ENCODE measurements at regions not wholly inside any gene's neighbourhood (a gene's known extent, or its start where the extent isn't known, plus 50 kb on each side); places are given as distances from the start of the nearest gene placed in this dataset.

GRCh38 chr6:4656106-4656505, 120.1 kb upstream of the CDYL start:
- intact Hi-C loops (cut with micrococcal nuclease): no loop called here
- ChIA-PET CTCF (no interaction called here), POLR2A (no interaction called here)
- peaks cover 6% of the 10 kb centered on the region for H3K27me3 Mint-ChIP-seq
- no peaks in the 10 kb centered on the region for H3K4me1 Mint-ChIP-seq (ENCODE audit: low read depth)
- TF ChIP-seq CTCF (IDR thresholded peaks at IDR 0.05): no peak
- no peak overlapping the region for H3K4me3 Mint-ChIP-seq
- peaks cover 3% of the 10 kb centered on the region for H3K9me3 Mint-ChIP-seq
- no peak for DNase-seq
- no peak for ATAC-seq
- no peaks in the 10 kb centered on the region for H3K36me3 Mint-ChIP-seq (ENCODE audit: low read depth)
- H3K27ac Mint-ChIP-seq: no peak overlapping the region

- H3K27me3 Mint-ChIP-seq: peaks cover 6% of the 10 kb centered on the region
- H3K36me3 Mint-ChIP-seq (ENCODE audit: low read depth): no peaks in the 10 kb centered on the region
- ChIA-PET POLR2A (no interaction called here), CTCF (no interaction called here)
- H3K27ac Mint-ChIP-seq: no peak overlapping the region
- intact Hi-C loops (cut with micrococcal nuclease): no loop called here
- DNase-seq (no peak), ATAC-seq (no peak)
- no peaks in the 10 kb centered on the region for H3K4me1 Mint-ChIP-seq (ENCODE audit: low read depth)
- H3K9me3 Mint-ChIP-seq: peaks cover 3% of the 10 kb centered on the region
- no peak for TF ChIP-seq CTCF (IDR thresholded peaks at IDR 0.05)
- H3K4me3 Mint-ChIP-seq: no peak overlapping the region
These were observed 120.8 kb upstream of the CDYL start for GRCh38 chr6:4655196-4656025.

GRCh38 chr6:4653141-4653540, 123.1 kb upstream of the CDYL start:
- Mint-ChIP-seq H3K27ac (no peak overlapping the region), H3K36me3 (ENCODE audit: low read depth) (no peaks in the 10 kb centered on the region), H3K4me3 (no peak overlapping the region), H3K4me1 (ENCODE audit: low read depth) (no peaks in the 10 kb centered on the region), H3K9me3 (peaks cover 3% of the 10 kb centered on the region), H3K27me3 (peaks cover 9% of the 10 kb centered on the region)
- ATAC-seq: no peak
- intact Hi-C loops (cut with micrococcal nuclease): no loop called here
- no peak for TF ChIP-seq CTCF (IDR thresholded peaks at IDR 0.05)
- ChIA-PET CTCF (no interaction called here), POLR2A (no interaction called here)
- DNase-seq: no peak

GRCh38 chr6:4651831-4652467, 124.3 kb upstream of the CDYL start:
- H3K27ac Mint-ChIP-seq: no peak overlapping the region
- H3K9me3 Mint-ChIP-seq: peaks cover 3% of the 10 kb centered on the region
- ChIA-PET CTCF (no interaction called here), POLR2A (no interaction called here)
- no peak overlapping the region for H3K4me3 Mint-ChIP-seq
- peaks cover 10% of the 10 kb centered on the region for H3K4me1 Mint-ChIP-seq (ENCODE audit: low read depth)
- H3K27me3 Mint-ChIP-seq: peaks cover 17% of the 10 kb centered on the region
- intact Hi-C loops (cut with micrococcal nuclease): no loop called here
- H3K36me3 Mint-ChIP-seq (ENCODE audit: low read depth): no peaks in the 10 kb centered on the region
- ATAC-seq (no peak), DNase-seq (no peak)
- no peak for TF ChIP-seq CTCF (IDR thresholded peaks at IDR 0.05)

GRCh38 chr6:4649728-4650127, 126.5 kb upstream of the CDYL start:
- CTCF ChIA-PET: no interaction called here
- ATAC-seq: no peak
- H3K4me3 Mint-ChIP-seq: no peak overlapping the region
- no peak for DNase-seq
- H3K27me3 Mint-ChIP-seq: peaks cover 29% of the 10 kb centered on the region
- H3K36me3 Mint-ChIP-seq (ENCODE audit: low read depth): no peaks in the 10 kb centered on the region
- intact Hi-C loops (cut with micrococcal nuclease): no loop called here
- TF ChIP-seq CTCF (IDR thresholded peaks at IDR 0.05): no peak
- POLR2A ChIA-PET: no interaction called here
- H3K9me3 Mint-ChIP-seq: peaks cover 3% of the 10 kb centered on the region
- H3K27ac Mint-ChIP-seq: no peak overlapping the region
- H3K4me1 Mint-ChIP-seq (ENCODE audit: low read depth): peaks cover 10% of the 10 kb centered on the region

All from activated CD8-positive, alpha-beta T cell treated with anti-CD3 and anti-CD28 coated beads for 36 hours (primary cell).